ENCODE measurements at regions not wholly inside any gene's neighbourhood (a gene's known extent, or its start where the extent isn't known, plus 50 kb on each side); places are given as distances from the start of the nearest gene placed in this dataset.
"Not testable (repeated sequence)": the region's sequence is repeated elsewhere in the genome, so short reads cannot be mapped to it uniquely, and the experiment has no call there.

DNA sequence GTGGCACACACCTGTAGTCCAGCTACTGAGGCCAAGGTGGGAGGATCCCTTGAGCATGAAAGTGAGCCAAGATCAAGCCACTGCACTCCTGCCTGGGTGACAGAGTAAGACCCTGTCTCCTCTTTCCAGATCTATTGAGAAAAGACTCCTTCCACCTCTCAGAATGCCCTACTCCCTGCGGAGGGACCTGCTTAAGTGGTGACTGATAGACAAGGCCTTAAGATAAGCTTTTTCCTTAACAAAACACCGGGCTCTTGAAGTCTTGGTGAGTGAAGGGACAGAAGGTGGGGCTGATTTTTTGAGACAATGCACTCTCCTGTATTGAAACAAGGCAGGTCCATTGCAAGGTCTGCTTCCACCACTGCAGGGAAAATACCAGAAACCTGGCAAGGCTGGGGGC lies 338.4 kb upstream of the FRG2C start:
- intact Hi-C loops (cut with DNase I), result no loop called here
- DNase-seq, result no peak
- no peaks in the 10 kb centered on the region for H3K9me3 ChIP-seq
- no peaks in the 10 kb centered on the region for H3K4me1 ChIP-seq
- TF ChIP-seq, protein P1, sequence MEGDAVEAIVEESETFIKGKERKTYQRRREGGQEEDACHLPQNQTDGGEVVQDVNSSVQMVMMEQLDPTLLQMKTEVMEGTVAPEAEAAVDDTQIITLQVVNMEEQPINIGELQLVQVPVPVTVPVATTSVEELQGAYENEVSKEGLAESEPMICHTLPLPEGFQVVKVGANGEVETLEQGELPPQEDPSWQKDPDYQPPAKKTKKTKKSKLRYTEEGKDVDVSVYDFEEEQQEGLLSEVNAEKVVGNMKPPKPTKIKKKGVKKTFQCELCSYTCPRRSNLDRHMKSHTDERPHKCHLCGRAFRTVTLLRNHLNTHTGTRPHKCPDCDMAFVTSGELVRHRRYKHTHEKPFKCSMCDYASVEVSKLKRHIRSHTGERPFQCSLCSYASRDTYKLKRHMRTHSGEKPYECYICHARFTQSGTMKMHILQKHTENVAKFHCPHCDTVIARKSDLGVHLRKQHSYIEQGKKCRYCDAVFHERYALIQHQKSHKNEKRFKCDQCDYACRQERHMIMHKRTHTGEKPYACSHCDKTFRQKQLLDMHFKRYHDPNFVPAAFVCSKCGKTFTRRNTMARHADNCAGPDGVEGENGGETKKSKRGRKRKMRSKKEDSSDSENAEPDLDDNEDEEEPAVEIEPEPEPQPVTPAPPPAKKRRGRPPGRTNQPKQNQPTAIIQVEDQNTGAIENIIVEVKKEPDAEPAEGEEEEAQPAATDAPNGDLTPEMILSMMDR (IDR thresholded peaks at IDR 0.05), result no peak
- TF ChIP-seq POLR2A (IDR thresholded peaks at IDR 0.05), result no peak
- 61 to 65% methylated on average over 2 of the region's 2 CpGs for WGBS, 2 donors
- H3K36me3 ChIP-seq, result no peaks in the 10 kb centered on the region
- peaks cover 0 to 10% (median 0%) of the 10 kb centered on the region in 4 donors for H3K27me3 ChIP-seq
- H3K4me3 ChIP-seq, result no peak overlapping the region
- no peak overlapping the region for H3K27ac ChIP-seq

DNA sequence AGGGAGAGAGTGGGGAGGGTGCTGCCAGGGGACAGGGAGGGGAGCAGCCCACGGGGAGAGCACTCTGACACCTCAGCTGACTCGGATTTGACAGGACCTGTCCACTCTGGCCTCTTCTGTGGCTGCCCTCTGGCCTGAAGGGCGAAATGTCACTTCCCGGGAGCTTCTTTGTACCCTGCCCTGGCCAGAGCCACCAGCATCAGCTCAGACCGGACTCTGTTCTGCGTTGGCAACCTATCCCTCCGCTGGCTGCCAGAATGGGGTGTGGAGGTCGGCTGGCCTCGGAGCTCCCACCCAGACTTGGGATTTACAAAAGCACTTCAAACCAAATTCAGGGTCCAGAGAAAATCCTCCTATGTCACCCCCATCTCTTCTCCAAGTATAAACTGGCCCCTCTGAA lies 336.7 kb upstream of the FRG2C start:
- H3K9me3 ChIP-seq, result no peaks in the 10 kb centered on the region
- no peaks in the 10 kb centered on the region for H3K36me3 ChIP-seq
- H3K4me1 ChIP-seq, result no peaks in the 10 kb centered on the region
- peaks cover 0 to 10% (median 0%) of the 10 kb centered on the region in 4 donors for H3K27me3 ChIP-seq
- H3K4me3 ChIP-seq, result no peak overlapping the region
- TF ChIP-seq, protein P1 (IDR thresholded peaks at IDR 0.05), result no peak
- TF ChIP-seq POLR2A (IDR thresholded peaks at IDR 0.05), result no peak
- 75% methylated on average over 9 of the region's 9 CpGs; no CpG with 5 or more reads in 1 of the 2 donors for WGBS, 2 donors
- intact Hi-C loops (cut with DNase I), result no loop called here
- no peak overlapping the region for H3K27ac ChIP-seq
- no peak for DNase-seq

DNA sequence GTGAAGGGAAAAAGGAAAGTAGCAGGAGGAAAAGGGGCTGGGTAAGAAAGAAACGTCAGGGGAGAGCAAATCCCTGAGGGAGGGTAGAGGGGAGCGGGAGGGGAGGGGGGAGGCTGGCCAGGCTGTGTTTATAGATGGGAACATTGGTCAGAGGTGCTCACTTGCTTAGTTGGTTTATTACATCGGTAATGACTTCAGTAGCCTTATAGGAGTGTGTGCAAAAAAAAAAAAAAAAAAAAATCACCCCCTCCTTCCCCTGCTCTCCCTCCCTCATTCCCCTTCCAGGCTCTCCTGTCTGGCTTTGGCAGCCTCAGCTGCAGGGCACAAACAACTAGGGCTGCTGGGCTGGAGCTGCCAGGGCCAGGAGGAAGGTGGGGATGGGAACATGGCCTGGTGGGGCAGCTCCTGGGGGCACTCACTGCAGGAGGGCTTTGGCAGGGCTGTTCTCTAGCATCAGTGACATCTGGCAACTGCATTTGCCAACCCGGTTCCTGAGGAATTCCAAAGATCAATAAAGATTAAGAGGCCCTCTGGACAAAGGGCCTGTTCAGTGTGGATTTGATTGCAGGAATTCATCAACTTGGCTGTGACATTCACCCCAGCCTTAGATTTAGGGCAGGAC lies 334.5 kb upstream of the FRG2C start:
- H3K36me3 ChIP-seq, result no peaks in the 10 kb centered on the region
- H3K27ac ChIP-seq, result no peak overlapping the region
- TF ChIP-seq POLR2A (IDR thresholded peaks at IDR 0.05), result no peak
- TF ChIP-seq, protein P1 (IDR thresholded peaks at IDR 0.05), result no peak
- intact Hi-C loops (cut with DNase I), result no loop called here
- H3K4me3 ChIP-seq, result no peak overlapping the region
- WGBS, 2 donors, result 35 to 47% methylated on average over 4 of the region's 4 CpGs
- peaks cover 0 to 10% (median 0%) of the 10 kb centered on the region in 4 donors for H3K27me3 ChIP-seq
- DNase-seq, result no peak
- H3K4me1 ChIP-seq, result peaks cover 0 to 3% (median 0%) of the 10 kb centered on the region in 3 donors
- H3K9me3 ChIP-seq, result no peaks in the 10 kb centered on the region

DNA sequence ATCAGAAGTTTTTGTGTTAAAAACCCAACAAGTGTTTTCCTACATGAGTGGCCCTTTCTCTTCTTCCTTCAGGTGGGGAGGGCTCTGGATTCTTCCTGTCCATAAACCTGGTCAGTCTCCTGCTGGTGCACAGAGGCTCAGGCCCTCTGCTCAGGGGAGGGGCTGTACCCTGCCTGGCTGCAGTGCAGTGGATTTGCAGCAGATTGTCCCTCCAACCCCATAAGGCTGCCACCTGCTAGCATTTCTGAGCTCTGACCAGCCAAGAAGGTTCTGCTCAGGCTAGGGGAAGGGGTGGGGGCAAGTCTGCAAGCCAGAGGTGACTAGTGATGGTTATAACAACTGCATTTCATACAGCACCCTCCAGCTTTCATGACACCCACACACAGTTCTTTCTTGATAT lies 333.7 kb upstream of the FRG2C start:
- H3K4me1 ChIP-seq; DNase-seq; H3K36me3 ChIP-seq; intact Hi-C loops (cut with DNase I); H3K4me3 ChIP-seq; H3K27ac ChIP-seq; H3K9me3 ChIP-seq: not testable (repeated sequence)
- peaks cover 0 to 10% (median 0%) of the 10 kb centered on the region in 4 donors for H3K27me3 ChIP-seq

DNA sequence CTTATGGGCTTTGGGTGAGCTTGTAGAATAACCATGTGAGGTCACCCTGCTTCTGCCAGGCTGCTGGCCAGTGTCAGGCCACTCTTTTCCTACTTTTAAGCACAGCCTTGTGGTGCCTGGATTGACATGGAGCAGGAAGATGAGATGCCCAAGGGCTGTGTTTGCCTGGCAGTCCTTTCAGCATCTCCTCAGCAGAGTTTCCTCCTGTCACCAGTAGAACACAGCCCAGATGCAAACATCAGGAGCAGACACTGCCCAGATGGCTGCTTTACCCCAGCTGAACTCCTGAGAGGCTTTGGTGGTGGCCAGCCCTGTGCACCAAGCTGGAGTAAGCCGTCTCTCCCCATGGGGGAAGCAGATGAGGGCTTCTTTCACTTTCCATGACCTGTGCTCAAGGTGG lies 332.0 kb upstream of the FRG2C start:
- H3K4me3 ChIP-seq; H3K4me1 ChIP-seq; H3K36me3 ChIP-seq; H3K27ac ChIP-seq; intact Hi-C loops (cut with DNase I); H3K9me3 ChIP-seq; DNase-seq: not testable (repeated sequence)
- WGBS, 2 donors, result no CpG with 5 or more reads among the region's 1 CpG
- peaks cover 0 to 10% (median 0%) of the 10 kb centered on the region in 4 donors for H3K27me3 ChIP-seq

DNA sequence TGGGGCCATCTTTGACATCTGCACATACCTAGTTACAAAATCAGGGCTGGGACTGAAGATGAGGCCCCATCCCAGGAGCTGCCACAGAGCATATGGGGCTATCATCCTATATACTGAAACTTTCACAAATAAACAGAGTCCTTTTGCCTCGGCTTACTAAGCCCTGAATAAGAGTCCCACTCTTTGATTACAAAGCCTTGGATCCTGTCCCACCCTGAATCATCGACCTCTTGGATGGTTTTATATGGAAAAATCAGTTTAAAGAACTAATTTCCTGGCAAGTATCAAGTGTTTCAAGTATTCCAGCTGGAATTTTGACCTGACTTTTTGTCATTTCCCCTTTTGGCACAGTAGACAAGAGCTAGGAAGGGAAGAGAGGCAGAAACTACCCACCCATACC lies 331.3 kb upstream of the FRG2C start:
- Histone ChIP-seq H3K4me3 (no peak overlapping the region), H3K27ac (no peak overlapping the region), H3K9me3 (no peaks in the 10 kb centered on the region), H3K36me3 (no peaks in the 10 kb centered on the region), H3K27me3 (peaks cover 0 to 5% (median 0%) of the 10 kb centered on the region in 4 donors), H3K4me1 (peaks cover 0 to 3% (median 0%) of the 10 kb centered on the region in 3 donors)
- intact Hi-C loops (cut with DNase I), result no loop called here
- 3 to 8% methylated on average over 2 of the region's 2 CpGs for WGBS, 2 donors
- no peak for DNase-seq
- TF ChIP-seq POLR2A (IDR thresholded peaks at IDR 0.05), result no peak

DNA sequence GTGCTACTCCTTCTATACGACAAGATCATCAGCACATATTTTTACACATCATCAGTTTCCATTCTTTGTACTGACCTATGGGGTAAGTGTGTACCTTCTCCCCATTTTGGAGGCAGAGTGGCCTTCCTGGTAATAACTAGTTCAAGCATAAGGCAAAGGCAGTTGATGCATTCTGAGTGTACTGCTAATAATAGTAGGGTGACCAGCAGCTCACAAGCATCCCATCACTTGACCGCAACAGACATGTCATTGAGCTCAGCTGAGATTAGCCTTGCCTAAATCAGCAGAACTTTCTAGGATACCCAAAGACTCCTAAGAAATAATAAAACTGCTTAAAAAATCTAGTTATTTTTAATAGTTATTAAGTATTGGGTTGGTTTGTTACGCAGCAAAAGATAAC lies 329.8 kb upstream of the FRG2C start:
- Histone ChIP-seq H3K27ac (no peak overlapping the region), H3K4me1 (peaks cover 0 to 3% (median 0%) of the 10 kb centered on the region in 3 donors), H3K27me3 (no peaks in the 10 kb centered on the region), H3K9me3 (no peaks in the 10 kb centered on the region), H3K36me3 (no peaks in the 10 kb centered on the region), H3K4me3 (no peak overlapping the region)
- 94 to 96% methylated on average over 3 of the region's 3 CpGs for whole genome bisulfite sequencing, 2 donors
- no peak for DNase-seq
- intact Hi-C loops (cut with DNase I), result no loop called here
- TF ChIP-seq, protein P1 (IDR thresholded peaks at IDR 0.05), result no peak
- TF ChIP-seq POLR2A (IDR thresholded peaks at IDR 0.05), result no peak

All from esophagus squamous epithelium (tissue), 5 donors.